SH-SY5Y (cell line): ENCODE measurements at regions not wholly inside any gene's neighbourhood (a gene's known extent, or its start where the extent isn't known, plus 50 kb on each side); places are given as distances from the start of the nearest gene placed in this dataset.

Experiments used
- GATA2 ChIP-seq: IDR thresholded peaks from 2 replicates; pipeline ENCODE4 v1.6.1; 2011; ENCODE audit warnings: mild to moderate bottlenecking, low read depth, low read length
- GATA3 ChIP-seq: IDR thresholded peaks from 2 replicates; pipeline ENCODE4 v1.6.1; 2011; ENCODE audit warnings: low read depth, mild to moderate bottlenecking, low read length, moderate library complexity

GRCh38 chr14:31967669-31967975 lies 109.5 kb upstream of the ARHGAP5 start:
- TF ChIP-seq GATA2 (no peak), GATA3 (no peak)
